ENCODE measurements at regions not wholly inside any gene's neighbourhood (a gene's known extent, or its start where the extent isn't known, plus 50 kb on each side); places are given as distances from the start of the nearest gene placed in this dataset.
A peak's percentile ranks its signal among the peaks of the same experiment; 100 is the strongest.

DNA sequence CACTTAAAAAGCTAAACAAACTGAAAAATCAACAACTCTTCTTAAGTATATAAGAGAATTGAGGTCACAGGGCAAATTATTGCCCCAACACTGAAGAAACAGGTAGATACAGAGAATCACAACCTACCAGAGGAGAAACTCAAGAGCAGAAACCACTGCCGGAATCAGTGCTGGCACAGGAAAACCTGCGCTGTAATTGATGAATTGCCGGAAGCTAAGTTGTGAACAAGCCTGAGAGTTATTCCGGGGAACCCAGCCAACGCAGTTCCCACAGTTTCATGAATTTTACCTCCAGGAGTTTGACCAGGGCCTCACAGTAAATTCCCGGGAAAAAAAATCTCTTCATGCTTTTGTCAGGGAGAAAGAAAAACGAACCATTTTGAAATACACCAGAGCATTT lies 657.1 kb upstream of the BRINP3 start (continued):
- TF ChIP-seq, protein P1, sequence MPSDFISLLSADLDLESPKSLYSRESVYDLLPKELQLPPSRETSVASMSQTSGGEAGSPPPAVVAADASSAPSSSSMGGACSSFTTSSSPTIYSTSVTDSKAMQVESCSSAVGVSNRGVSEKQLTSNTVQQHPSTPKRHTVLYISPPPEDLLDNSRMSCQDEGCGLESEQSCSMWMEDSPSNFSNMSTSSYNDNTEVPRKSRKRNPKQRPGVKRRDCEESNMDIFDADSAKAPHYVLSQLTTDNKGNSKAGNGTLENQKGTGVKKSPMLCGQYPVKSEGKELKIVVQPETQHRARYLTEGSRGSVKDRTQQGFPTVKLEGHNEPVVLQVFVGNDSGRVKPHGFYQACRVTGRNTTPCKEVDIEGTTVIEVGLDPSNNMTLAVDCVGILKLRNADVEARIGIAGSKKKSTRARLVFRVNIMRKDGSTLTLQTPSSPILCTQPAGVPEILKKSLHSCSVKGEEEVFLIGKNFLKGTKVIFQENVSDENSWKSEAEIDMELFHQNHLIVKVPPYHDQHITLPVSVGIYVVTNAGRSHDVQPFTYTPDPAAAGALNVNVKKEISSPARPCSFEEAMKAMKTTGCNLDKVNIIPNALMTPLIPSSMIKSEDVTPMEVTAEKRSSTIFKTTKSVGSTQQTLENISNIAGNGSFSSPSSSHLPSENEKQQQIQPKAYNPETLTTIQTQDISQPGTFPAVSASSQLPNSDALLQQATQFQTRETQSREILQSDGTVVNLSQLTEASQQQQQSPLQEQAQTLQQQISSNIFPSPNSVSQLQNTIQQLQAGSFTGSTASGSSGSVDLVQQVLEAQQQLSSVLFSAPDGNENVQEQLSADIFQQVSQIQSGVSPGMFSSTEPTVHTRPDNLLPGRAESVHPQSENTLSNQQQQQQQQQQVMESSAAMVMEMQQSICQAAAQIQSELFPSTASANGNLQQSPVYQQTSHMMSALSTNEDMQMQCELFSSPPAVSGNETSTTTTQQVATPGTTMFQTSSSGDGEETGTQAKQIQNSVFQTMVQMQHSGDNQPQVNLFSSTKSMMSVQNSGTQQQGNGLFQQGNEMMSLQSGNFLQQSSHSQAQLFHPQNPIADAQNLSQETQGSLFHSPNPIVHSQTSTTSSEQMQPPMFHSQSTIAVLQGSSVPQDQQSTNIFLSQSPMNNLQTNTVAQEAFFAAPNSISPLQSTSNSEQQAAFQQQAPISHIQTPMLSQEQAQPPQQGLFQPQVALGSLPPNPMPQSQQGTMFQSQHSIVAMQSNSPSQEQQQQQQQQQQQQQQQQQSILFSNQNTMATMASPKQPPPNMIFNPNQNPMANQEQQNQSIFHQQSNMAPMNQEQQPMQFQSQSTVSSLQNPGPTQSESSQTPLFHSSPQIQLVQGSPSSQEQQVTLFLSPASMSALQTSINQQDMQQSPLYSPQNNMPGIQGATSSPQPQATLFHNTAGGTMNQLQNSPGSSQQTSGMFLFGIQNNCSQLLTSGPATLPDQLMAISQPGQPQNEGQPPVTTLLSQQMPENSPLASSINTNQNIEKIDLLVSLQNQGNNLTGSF (CRISPR knock-in tag; IDR thresholded peaks at IDR 0.05), result no peak
- TF ChIP-seq, protein P2, sequence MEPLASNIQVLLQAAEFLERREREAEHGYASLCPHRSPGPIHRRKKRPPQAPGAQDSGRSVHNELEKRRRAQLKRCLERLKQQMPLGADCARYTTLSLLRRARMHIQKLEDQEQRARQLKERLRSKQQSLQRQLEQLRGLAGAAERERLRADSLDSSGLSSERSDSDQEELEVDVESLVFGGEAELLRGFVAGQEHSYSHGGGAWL (CRISPR knock-in tag; IDR thresholded peaks at IDR 0.05), result no peak
- TF ChIP-seq ZNF720 (CRISPR knock-in tag; IDR thresholded peaks at IDR 0.05), result no peak
- no peak for TF ChIP-seq ZKSCAN1 (IDR thresholded peaks at IDR 0.05; ENCODE audit: low read length)
- TF ChIP-seq ELF3 (CRISPR knock-in tag; IDR thresholded peaks at IDR 0.05), result no peak
- TF ChIP-seq ZNF337 (CRISPR knock-in tag; IDR thresholded peaks at IDR 0.05; ENCODE audit: borderline replicate concordance, low read depth), result no peak

DNA sequence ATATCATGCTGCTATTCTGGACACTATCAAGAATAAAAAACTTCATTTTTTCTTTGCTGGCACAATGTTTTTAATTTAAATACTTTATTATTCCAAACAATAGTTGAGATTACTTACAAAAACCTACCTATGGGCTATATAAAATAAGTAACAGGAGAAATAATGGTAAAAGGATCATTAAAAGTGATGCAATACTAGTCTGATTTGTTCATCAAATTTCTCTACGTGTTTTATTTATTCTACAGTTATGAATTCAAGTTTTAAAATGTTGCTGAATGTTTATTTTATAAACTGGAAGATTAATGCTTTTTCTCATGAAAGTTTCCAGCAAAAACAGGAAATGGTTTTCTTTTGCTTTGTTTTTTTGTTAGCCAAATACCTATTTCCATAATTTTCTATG lies 662.4 kb upstream of the BRINP3 start:
- WGBS (ENCODE audit: low lambda C conversion rate), result 0% methylated on average over 1 of the region's 1 CpG
- ChIA-PET CTCF (ENCODE audit: low intra/inter-chr PET ratio, low total read pairs) (no interaction called here), POLR2A (no interaction called here)
- H3K36me3 ChIP-seq (replicated peaks in 1 of 2; ENCODE audit: control insufficient read depth in 1 of 2, insufficient read depth in 2 of 2, low read length in 2 of 2), result no peaks in the 10 kb centered on the region
- H3K79me2 ChIP-seq (ENCODE audit: insufficient read depth, low read length), result no peaks in the 10 kb centered on the region
- H3K9me3 ChIP-seq (ENCODE audit: low read length), result no peaks in the 10 kb centered on the region
- H3K9ac ChIP-seq (ENCODE audit: insufficient read depth, low read depth, low read length), result no peak overlapping the region
- DNase-seq (ENCODE audit: low spot score), result no peak
- no peak overlapping the region for H3K4me2 ChIP-seq (ENCODE audit: low read depth, low read length)
- H3K4me1 ChIP-seq (ENCODE audit: insufficient read depth, low read length), result no peaks in the 10 kb centered on the region
- no peak for ATAC-seq
- no peak overlapping the region for H3K4me3 ChIP-seq (replicated peaks in 1 of 3; ENCODE audit: insufficient read depth in 1 of 3, low read depth in 2 of 3, low read length in 3 of 3)
- no peaks in the 10 kb centered on the region for H4K20me1 ChIP-seq (ENCODE audit: insufficient read depth, low read length)
- no peak overlapping the region for H2AFZ ChIP-seq (ENCODE audit: low read length)
- H3K27me3 ChIP-seq (ENCODE audit: control insufficient read depth in 1 of 2, insufficient read depth in 2 of 2, low read length in 2 of 2), result no peaks in the 10 kb centered on the region
- intact Hi-C loops (cut with micrococcal nuclease; ENCODE audit: unreplicated experiment) (no loop called here), in situ Hi-C loops (cut with HindIII; ENCODE audit: extremely low pct_ligation_motif_present, low pct_unique_long_range_greater_than_20kb) (no loop called here)
- no TSS peak for BruUV-seq (replicated peaks)
- no peak for FAIRE-seq
- peak; percentile 36; the same call in 1 of the 2 replicates for TF ChIP-seq ATF7 (IDR thresholded peaks at IDR 0.05)
- TF ChIP-seq ATF7 (CRISPR knock-in tag; IDR thresholded peaks at IDR 0.05), result no peak
- TF ChIP-seq ZNF839 (CRISPR knock-in tag; IDR thresholded peaks at IDR 0.05; ENCODE audit: borderline replicate concordance), result no peak
- TF ChIP-seq, protein P3, sequence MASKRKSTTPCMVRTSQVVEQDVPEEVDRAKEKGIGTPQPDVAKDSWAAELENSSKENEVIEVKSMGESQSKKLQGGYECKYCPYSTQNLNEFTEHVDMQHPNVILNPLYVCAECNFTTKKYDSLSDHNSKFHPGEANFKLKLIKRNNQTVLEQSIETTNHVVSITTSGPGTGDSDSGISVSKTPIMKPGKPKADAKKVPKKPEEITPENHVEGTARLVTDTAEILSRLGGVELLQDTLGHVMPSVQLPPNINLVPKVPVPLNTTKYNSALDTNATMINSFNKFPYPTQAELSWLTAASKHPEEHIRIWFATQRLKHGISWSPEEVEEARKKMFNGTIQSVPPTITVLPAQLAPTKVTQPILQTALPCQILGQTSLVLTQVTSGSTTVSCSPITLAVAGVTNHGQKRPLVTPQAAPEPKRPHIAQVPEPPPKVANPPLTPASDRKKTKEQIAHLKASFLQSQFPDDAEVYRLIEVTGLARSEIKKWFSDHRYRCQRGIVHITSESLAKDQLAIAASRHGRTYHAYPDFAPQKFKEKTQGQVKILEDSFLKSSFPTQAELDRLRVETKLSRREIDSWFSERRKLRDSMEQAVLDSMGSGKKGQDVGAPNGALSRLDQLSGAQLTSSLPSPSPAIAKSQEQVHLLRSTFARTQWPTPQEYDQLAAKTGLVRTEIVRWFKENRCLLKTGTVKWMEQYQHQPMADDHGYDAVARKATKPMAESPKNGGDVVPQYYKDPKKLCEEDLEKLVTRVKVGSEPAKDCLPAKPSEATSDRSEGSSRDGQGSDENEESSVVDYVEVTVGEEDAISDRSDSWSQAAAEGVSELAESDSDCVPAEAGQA (IDR thresholded peaks at IDR 0.05; ENCODE audit: low read depth), result no peak
- TF ChIP-seq, protein P3 (CRISPR knock-in tag; IDR thresholded peaks at IDR 0.05; ENCODE audit: borderline replicate concordance), result no peak
- TF ChIP-seq CEBPB (IDR thresholded peaks at IDR 0.05; ENCODE audit: borderline replicate concordance, low read depth, low read length), result peak; percentile 17; the same call in 1 of the 2 replicates
- H3K27ac ChIP-seq (ENCODE audit: extremely low read length, insufficient read depth, low read length), result no peak overlapping the region

Measured in HepG2 (cell line).